Tibial nerve (tissue), 4 donors: ENCODE measurements at regions not wholly inside any gene's neighbourhood (a gene's known extent, or its start where the extent isn't known, plus 50 kb on each side); places are given as distances from the start of the nearest gene placed in this dataset.

Source experiments
- DNase-seq, 2 donors: peaks; one replicate each; pipeline ENCODE4 v3.0.0-alpha.2; 2019; ENCODE audit warnings: low spot score in 2 of 2
- H3K27ac ChIP-seq, 4 donors: fragments of 200-600 bp; sonication (generic) in 3 of 4; one replicate each; pipeline ENCODE4 v1.5.1; 2017 to 2019; ENCODE audit warnings: mild to moderate bottlenecking in 1 of 4
- H3K27me3 ChIP-seq, 2 donors: fragments of 200-600 bp; sonication (generic) in 1 of 2; one replicate each; pipeline versions ENCODE4 v1.5.1 to v1.6.0; 2017 to 2019
- H3K36me3 ChIP-seq, 3 donors: fragments of 200-600 bp; sonication (generic); one replicate each; pipeline ENCODE4 v1.5.1; 2018 to 2019
- H3K4me1 ChIP-seq, 4 donors: fragments of 200-600 bp; sonication (generic) in 3 of 4; one replicate each; pipeline ENCODE4 v1.5.1; 2017 to 2019
- H3K4me3 ChIP-seq, 4 donors: fragments of 200-600 bp; sonication (generic) in 3 of 4; one replicate each; pipeline ENCODE4 v1.5.1; 2017 to 2019; ENCODE audit warnings: mild to moderate bottlenecking in 1 of 4, moderate library complexity in 1 of 4
- H3K9me3 ChIP-seq, 4 donors: fragments of 200-600 bp; sonication (generic) in 3 of 4; one replicate each; pipeline ENCODE4 v1.5.1; 2017 to 2019
- CTCF ChIP-seq, 5 experiments: fragments of 200-600 bp in 3 of 5; fragments of 450-650 bp in 2 of 5; sonication (generic) in 3 of 5; IDR thresholded peaks; one replicate each; pipeline ENCODE4 v1.5.1; 2016 to 2019; ENCODE audit warnings: antibody characterized with exemption in 5 of 5, mild to moderate bottlenecking in 3 of 5, moderate library complexity in 2 of 5
- EP300 ChIP-seq, 2 donors: sonication (generic); formaldehyde crosslinking; IDR thresholded peaks; one replicate each; pipeline ENCODE4 v1.6.1; 2017; ENCODE audit warnings: antibody characterized with exemption in 2 of 2, mild to moderate bottlenecking in 1 of 2
- POLR2A ChIP-seq, 2 donors: fragments of 450-650 bp; IDR thresholded peaks; one replicate each; pipeline ENCODE4 v1.6.1; 2017; ENCODE audit warnings: antibody characterized with exemption in 2 of 2, mild to moderate bottlenecking in 2 of 2, moderate library complexity in 2 of 2
- WGBS, 2 donors: methylation state at CpG; one replicate each; pipeline ENCODE4 v1.1.5; 2018; 5-methylcytosine and 5-hydroxymethylcytosine counted together

- H3K27me3 ChIP-seq, result no peaks in the 10 kb centered on the region
- no peaks in the 10 kb centered on the region for H3K36me3 ChIP-seq
- H3K4me3 ChIP-seq, result no peak overlapping the region
- H3K27ac ChIP-seq, result no peak overlapping the region
- no peak for DNase-seq
- peaks cover 0 to 15% (median 0%) of the 10 kb centered on the region in 4 donors for H3K9me3 ChIP-seq
- no peaks in the 10 kb centered on the region for H3K4me1 ChIP-seq
- TF ChIP-seq EP300 (IDR thresholded peaks at IDR 0.05) (no peak), POLR2A (IDR thresholded peaks at IDR 0.05) (no peak), CTCF (IDR thresholded peaks at IDR 0.05) (no peak)
- 91 to 94% methylated on average over 3 of the region's 3 CpGs for WGBS, 2 donors
Measured at GRCh38 chr2:15845294-15845693, 95.1 kb upstream of the MYCN start.

- no peak overlapping the region for H3K4me3 ChIP-seq
- H3K27me3 ChIP-seq, result no peaks in the 10 kb centered on the region
- no peak overlapping the region for H3K27ac ChIP-seq
- H3K4me1 ChIP-seq, result no peaks in the 10 kb centered on the region
- TF ChIP-seq EP300 (IDR thresholded peaks at IDR 0.05), result no peak
- no peak for TF ChIP-seq POLR2A (IDR thresholded peaks at IDR 0.05)
- no peak for TF ChIP-seq CTCF (IDR thresholded peaks at IDR 0.05)
- peaks cover 0 to 15% (median 0%) of the 10 kb centered on the region in 4 donors for H3K9me3 ChIP-seq
- 82 to 87% methylated on average over 10 of the region's 10 CpGs for WGBS, 2 donors
- DNase-seq, result no peak
- no peaks in the 10 kb centered on the region for H3K36me3 ChIP-seq
Measured at GRCh38 chr2:15845737-15846405, 94.5 kb upstream of the MYCN start.

- DNase-seq, result no peak
- 92 to 97% methylated on average over 7 to 8 of the region's 8 CpGs for WGBS, 2 donors
- Histone ChIP-seq H3K9me3 (peaks cover 0 to 15% (median 0%) of the 10 kb centered on the region in 4 donors), H3K4me1 (no peaks in the 10 kb centered on the region), H3K27ac (no peak overlapping the region), H3K36me3 (no peaks in the 10 kb centered on the region), H3K27me3 (no peaks in the 10 kb centered on the region), H3K4me3 (no peak overlapping the region)
- TF ChIP-seq POLR2A (IDR thresholded peaks at IDR 0.05) (no peak), EP300 (IDR thresholded peaks at IDR 0.05) (no peak), CTCF (IDR thresholded peaks at IDR 0.05) (no peak)
Measured at GRCh38 chr2:15846626-15847025, 93.7 kb upstream of the MYCN start.

- no peak overlapping the region for H3K4me3 ChIP-seq
- H3K4me1 ChIP-seq, result no peaks in the 10 kb centered on the region
- H3K27me3 ChIP-seq, result no peaks in the 10 kb centered on the region
- no peaks in the 10 kb centered on the region for H3K36me3 ChIP-seq
- 95 to 96% methylated on average over 1 of the region's 1 CpG for WGBS, 2 donors
- no peak for DNase-seq
- no peak overlapping the region for H3K27ac ChIP-seq
- no peak for TF ChIP-seq CTCF (IDR thresholded peaks at IDR 0.05)
- no peak for TF ChIP-seq POLR2A (IDR thresholded peaks at IDR 0.05)
- no peak for TF ChIP-seq EP300 (IDR thresholded peaks at IDR 0.05)
- peaks cover 0 to 15% (median 0%) of the 10 kb centered on the region in 4 donors for H3K9me3 ChIP-seq
Measured at GRCh38 chr2:15850534-15850933, 89.8 kb upstream of the MYCN start.

- Histone ChIP-seq H3K4me3 (no peak overlapping the region), H3K36me3 (no peaks in the 10 kb centered on the region), H3K27ac (no peak overlapping the region), H3K4me1 (no peaks in the 10 kb centered on the region), H3K9me3 (peaks cover 0 to 15% (median 0%) of the 10 kb centered on the region in 4 donors), H3K27me3 (no peaks in the 10 kb centered on the region)
- 92 to 93% methylated on average over 10 of the region's 10 CpGs for WGBS, 2 donors
- no peak for TF ChIP-seq POLR2A (IDR thresholded peaks at IDR 0.05)
- no peak for TF ChIP-seq EP300 (IDR thresholded peaks at IDR 0.05)
- TF ChIP-seq CTCF (IDR thresholded peaks at IDR 0.05), result no peak
- DNase-seq, result no peak
Measured at GRCh38 chr2:15851076-15851693, 89.2 kb upstream of the MYCN start.
